ENCODE measurements at regions not wholly inside any gene's neighbourhood (a gene's known extent, or its start where the extent isn't known, plus 50 kb on each side); places are given as distances from the start of the nearest gene placed in this dataset.

DNA sequence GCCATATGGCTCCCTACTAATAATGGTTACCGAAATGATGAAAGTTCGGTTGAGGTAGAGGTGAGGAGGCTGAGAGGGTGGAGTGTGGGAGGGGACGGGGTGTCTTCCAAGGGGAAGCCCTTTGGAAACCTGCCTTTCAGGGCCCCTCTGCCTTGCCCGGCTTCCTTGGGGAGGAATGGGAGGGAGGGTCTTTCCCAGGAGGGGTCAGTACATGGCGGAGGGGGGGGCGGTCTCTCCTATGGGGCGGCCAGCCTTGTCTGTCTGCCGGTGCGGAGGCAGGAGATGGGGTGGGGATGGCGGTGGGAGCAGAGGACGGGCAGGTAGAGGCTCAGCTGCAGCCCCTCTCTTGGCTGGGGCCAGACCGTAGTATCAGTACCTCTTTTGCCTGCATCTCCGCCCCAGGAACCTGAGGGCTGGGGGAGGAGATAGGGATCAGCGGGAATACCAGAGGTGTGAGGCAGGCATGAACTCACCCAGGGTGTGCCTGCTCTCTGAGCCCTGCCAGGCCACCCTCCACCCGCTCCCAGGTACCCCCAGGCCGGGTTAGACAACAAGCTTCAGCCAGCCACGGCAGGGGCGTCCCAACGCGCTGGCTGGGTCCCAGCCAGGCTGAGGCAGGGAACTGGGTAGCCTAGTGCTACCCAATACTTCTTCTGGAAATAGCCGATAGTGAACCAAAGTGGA is 79.4 kb upstream of the POU3F1 start:
- DNase-seq = no peak

DNA sequence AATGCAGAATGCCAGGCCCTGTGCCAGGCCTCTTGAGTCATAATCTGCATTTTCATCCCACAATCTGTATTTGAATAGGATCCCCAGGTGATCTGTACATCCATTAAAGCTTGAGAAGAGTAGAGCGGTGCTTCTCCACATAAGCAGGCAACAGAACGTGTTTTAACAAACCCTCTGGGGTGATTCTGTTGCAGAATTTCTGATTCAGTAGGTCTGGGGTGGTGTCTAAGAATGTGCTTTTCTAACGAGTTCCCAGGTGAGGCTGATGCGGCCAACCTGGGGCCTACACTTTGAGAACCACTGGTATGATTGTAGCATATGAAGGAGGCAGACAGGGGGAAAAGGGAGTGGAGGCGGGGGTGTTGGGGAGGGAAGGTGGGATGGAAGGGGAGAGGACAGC is 78.4 kb upstream of the POU3F1 start:
- DNase-seq = no peak

DNA sequence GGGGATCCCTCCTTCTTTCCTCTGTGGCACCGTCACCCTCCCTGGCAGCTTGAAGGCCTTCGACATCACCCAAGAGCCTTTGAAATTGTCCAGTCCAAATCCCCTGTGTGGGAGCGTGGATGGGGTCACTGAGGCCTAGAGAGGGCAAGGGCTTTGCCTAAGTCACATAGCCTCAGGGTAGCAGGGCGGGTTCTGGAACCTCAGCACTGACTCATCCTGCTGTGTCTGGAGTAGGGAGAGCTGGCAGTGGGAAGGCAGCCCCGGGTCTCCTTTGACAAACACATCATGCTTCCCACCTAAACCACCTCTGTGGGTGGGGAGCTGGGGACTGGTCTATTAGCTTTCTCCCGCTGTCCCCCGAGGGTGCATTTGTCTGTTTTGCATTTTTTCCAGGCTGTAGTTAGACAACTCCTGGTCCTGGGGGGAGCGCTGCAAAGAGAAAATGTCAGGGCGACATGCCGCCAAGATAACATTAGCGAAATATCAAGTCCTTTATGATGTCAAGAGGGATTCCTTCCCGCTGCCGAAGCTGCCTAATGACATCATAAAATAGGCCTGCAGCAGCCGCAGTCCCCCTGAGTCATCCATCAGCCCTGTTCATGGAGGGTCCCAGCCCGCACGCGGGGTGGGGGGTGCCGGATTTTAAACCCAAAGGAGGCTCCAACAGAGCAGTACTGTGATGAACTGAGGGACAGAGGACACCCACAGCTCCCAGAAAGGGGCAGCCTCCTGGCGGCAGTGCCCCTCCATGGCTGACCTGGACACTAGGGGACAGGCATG is 77.0 kb upstream of the POU3F1 start:
- DNase-seq = no peak

DNA sequence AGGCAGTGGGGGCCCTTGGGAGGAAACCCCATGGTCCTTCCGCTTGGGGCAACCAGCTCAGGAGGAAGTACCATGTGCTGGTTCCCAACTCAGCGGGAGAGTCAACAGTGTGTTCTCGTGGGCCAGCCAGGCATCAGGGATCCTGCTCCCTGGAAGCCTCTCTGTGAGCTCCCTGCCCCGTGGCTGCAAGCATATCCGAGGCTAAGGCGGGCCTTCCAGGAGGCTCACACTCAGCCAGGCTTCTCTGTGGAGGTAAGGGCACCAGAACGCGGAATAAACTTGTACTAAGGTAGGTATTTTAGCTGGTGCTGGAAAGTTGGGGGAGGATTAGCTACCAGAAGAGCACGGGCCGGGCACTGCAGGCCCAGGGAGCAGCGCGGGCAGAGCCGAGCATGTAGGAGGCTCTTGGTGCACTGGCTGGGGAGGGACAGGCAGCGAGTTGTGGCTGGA is 74.7 kb upstream of the POU3F1 start:
- DNase-seq = no peak

DNA sequence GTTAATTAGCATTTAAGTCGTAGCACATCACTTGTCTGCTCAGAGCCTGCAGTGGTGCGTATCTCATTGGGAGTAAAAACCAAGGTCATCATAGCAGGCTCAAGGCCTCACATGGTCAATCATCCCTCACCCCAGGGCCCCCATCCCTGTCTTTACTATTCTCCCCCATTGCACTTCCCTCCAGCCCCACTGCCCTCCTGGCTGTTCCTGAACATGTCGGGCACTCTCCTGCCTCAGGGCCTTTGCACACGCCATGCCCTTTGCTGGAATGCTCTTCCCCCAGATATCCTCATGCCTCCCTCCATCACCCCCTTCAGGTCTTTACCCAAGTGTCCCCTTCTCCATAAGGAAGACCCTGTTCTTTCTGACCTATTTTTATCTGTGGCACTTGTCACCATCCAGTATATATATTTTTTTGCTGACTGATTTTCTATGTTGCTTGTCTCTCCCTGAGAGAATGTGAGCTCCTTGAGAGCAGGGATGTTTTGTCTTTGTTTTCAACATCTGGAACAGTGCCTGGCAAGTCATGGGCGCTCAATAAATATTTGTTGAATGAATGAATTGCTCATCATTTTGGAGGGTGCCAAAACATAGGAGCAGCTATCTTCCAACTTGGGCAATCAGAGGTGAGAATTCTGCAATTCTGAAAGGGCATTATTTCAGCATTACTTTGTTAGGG is 74.1 kb upstream of the POU3F1 start:
- DNase-seq = no peak

DNA sequence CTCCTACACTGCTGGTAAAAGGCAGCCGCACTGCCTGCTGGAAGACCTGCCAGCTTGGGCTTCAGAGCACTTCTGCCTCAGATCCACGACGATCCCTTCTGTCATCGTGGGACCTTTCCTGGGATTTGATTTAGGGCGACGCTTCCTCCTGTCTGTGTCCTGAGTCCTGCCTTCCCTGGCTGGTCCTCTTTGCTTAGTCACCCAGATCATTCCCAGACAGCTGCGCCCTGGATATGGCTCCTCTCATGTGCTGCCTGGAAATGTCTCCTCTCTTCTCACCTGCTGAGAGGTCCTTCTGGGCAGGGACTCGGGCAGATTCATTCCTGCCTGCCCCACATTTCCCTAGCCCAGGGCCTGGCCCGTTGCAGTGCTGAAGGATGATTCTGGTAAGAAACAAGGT is 72.4 kb upstream of the POU3F1 start:
- DNase-seq = no peak

DNA sequence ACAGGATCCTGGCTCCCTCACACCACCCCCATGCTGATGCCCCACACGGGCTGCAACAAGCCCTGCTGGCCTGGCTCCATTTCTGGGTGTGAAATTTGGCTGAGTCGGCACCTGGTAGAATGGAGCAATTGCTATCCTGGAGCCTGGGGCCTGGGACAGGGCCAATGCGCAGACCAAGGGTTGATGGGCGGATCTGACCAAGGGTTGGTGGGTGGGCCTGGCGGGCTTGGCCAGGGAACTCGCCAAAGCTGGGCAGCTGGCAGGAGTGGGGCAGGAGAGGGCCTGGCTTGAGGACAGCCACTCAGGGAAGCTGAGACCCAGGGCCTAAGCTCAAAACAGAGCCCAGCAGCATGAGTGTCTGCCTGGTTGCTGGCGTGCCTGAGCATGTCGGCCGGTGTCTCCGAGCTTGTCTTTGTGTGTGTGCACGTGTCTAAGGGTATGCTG is 70.9 kb upstream of the POU3F1 start:
- DNase-seq = no peak

DNA sequence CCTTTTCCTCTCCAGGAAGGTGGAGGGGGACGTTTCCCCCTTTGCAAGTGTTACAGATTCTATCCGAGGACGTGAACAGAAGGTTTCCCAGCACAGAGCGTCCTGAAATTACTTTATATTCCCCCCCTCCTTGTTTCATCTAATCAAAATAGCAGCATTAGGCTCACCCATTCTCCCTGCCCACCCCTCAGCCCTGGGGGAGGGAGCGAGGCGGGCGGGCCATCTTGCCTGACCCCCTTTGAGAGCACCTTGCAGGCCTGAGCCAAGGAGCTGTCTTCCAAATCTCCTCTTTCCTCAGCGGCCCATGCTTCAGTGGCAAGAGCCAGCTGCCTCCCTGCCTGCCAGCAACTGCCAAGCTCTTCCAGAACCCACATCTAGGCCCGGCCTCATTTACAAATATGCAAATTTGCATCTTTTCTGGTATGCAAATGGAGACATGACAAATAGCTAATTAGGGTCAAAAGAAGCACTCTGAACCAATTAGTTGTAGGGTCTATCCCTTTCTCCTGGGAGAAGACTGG is 69.1 kb upstream of the POU3F1 start:
- DNase-seq = no peak

DNA sequence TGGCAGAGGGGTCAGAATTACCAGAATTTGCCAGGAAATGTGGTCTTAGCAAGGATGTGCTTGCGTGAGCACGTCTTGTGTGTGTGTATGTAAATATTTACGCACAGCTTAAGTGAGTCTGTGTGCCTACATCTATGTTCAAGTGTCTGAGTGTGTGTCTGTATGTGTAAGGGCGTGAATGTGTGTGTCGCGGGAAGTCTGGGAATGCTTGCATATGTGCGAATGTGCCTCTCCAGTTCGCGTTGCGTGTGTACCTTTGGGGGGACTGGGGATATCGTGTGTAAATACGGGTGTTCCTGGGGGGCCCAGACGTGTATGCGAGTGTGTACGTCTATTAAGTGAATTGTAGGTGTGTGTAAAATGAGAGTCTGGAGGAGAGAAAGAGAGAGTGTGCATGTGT is 68.6 kb upstream of the POU3F1 start:
- no peak for DNase-seq

DNA sequence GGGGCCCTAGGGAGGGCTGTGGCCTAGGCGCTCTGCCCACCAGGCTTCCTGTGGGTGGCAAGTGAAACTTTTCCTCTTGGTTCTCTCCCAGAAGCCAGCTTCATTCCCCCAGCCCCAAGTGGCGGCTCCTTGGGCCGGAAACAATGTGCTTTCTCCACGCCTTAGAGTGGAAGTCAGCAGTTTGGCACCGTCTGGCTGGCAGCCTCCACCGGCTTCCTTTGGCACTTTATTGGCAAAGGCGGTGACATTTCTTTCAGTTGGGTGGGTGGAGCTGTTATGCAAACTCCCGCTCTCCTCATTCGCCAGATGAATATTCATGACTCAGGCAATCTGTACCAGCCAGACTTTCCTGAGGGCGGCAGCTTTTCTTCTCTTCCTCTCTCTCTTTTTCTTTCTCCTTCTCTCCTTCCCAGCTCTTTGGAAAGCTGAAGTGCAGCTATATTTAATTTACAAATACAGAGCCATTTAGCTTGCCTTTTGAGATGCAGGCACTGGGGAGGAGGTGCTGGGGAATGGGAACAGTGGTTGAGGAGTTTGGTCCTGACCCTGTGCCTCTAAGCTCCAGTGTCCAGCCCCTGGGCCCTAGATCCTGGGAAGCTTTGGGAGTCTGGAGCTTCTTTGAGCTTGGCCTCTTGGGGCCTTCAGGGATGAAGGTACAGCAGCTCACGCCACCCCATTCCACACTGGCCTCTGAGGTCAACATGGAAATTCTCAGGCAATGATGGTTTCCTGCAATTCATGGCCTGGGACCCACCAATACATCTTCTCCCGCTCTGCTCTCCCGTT is 67.8 kb upstream of the POU3F1 start:
- DNase-seq = no peak

DNA sequence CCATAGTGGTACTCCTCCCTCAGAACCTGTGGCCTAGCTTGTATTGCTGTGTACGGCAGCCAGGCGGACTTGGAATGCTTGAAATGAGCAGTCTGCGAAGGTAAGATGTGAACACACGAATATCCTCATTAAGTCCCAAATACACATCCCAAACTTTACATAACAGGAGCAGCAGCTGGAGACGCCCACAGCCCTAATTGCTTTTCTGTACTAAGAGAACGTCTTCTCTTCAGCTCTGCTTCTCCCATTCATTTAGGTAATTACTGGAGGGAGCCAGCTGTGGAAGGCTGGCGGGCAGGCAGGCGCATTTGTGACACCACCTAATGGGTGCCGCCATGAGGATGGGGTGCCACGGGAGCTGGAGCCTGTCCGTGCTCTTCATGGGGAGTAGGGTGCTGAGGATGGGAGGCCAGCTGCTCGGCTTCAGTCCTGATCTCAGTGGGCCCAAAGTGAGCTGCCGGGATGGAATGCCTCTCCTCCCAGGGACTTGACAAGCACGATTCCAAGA is 66.6 kb upstream of the POU3F1 start:
- DNase-seq = no peak

DNA sequence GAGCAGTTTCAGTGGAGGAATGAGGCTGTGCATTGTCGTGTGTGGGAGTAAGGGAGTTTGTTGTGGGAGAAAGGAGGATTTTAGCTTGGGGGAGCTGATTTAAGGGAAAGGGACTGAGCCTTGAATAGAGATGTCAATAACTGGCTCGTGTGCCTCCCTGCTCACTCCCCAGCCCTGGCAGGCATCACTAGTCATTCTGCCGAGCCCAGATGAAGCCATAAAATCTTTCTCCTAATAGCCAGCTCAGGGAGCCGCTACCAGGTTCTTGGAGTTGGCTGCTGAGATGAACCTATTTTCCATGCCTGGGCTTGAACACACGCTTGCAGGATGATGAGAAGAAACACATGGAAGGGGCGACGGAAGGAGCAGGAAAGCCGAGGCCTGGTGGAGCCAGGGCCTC is 65.0 kb upstream of the POU3F1 start:
- no peak for DNase-seq

DNA sequence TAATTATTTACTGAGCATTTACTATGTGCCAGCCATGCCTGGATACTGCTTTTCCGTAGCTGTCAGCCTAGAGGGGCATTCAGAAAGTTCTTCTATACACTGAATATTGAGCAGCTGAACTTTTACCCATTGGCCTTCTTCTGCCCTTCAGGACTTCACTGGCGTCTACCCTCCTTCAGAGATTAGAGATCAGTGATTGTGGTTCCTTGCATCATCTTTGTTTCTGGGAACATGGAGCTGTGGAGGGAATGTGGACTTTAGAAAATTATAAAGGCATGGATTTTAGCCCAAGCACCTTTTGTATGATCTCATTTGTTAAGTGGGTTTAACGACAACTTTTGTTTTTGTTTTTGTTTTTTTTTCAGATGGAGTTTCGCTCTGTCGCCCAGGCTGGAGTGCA is 58.7 kb upstream of the POU3F1 start:
- DNase-seq = no peak

DNA sequence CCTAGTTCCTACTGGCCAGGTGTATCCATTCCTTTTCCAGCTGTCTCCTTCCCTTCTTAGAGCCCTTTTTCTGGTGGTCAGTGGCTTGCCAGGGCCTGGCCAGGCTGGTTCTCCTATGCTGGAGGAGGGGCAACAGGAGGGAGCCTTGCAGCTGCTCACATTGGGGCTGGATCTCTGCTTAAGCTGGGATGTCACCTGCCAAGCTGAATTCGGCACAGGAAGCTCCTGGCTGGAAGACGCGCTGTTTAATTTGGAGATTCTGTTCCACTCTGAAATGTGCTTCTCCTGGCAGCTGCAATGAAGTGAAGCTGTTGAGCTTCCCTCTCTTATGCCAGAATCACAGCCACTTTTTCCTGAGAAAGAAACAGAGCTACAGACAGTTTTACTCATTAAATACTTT is 56.0 kb upstream of the POU3F1 start:
- no peak for DNase-seq

DNA sequence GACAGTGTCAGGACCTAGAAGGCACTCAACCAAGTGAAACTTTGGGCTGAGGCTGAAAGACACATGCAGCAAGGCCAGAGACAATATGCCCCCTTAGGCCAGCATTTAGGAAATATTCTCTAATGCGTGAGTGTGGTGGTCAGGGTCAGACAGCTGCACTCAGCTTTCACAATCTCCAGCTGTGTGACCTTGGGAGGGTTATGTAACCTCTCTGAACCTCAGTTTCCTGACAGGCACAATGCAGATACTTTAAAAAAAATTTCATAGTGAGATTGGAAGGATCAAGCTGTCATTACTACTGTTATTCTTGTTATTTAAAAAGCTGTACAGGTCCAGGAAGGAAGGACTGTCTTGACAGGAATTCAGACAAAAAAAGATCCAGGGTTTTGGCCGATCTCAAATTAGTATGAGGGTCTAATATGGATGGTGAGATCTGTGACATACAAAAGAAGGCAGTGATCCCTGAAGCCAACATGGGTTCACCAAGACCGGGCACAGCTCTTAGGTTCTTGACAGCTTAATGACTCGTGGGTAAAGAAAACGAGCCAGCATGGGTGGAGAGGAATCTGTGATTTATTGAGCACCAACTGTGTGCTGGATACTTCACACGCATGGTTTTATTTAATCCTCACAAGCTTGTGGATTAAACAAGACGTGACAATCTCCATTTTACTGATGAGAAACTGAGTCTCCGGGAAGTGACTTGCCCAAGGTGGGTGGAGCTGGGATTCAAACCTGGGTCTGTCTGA is 54.6 kb upstream of the POU3F1 start:
- DNase-seq = no peak

DNA sequence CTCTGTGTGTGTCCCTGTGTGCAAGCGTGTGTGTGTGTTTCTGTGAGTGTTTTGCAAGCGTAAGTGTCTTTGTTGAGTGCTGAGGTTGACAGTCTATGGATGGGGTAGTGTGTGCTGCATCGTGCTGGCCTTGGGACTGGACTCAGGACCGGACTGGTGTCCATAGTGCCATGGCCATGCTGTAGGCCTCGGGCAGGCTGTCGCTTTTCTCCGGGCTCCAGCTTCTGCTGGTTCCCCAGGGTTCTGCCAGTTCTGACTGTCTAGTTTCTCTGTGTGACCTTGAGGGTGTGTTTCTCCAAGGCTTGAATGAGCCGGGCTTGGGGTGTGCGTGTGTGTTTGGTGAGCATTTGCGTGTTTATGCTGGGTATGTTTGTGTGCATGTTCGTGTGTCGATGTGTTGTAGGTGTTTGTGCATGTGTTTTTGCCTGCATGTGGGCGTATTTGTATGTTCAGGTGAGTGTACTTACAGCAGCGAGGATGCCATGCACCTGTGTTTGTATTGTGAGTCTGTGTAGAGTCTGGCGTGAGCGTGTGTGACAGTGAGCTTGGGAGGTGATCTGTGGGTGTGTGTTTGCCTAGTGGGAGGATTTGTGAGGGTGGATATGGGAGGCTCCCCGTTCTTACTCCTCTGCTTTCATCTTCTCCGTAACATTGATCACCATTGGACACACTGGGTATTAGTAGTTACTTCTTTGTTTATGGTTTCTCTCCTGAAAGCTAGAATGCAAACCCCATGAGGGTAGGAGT is 51.7 kb upstream of the POU3F1 start:
- no peak for DNase-seq

DNA sequence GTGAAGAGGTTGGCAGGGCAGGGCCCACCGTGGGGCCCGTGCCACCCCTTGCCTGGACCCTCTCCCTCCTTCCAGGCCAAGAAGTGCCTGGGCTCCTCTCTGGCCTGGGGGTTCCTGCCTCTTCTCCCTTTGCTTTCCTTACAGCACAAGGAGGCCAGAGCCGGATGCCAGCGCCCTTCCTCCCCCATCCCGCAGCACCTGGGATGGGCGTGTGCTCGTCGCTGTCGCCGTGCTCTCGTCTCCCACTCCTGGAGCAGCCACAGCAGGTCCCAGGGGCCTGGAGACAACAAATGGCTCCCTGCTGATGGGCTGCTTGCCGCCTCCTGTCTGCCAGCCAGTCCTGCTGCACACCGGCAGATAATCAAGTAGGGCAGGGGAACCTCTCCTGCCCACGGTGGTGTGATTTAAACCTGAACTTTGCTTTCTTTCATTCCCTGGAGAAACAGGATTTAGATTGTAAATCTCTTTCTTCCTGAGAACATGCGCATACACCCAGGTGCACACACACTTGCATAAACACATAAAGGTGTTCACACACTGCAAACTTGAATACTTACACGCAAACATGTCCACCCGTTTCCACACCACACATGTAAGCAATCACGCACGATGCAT is 50.8 kb upstream of the POU3F1 start:
- DNase-seq = no peak

Measured in activated CD4-positive, alpha-beta T cell treated with anti-CD3 and anti-CD28 coated beads, Interleukin-10, Interleukin-2, amounts not matched to agents 100 ng/mL and 50 ng/mL, durations not matched to agents 16 hours and 8 hours (primary cell).